GM21360 (cell line): ENCODE measurements at regions not wholly inside any gene's neighbourhood (a gene's known extent, or its start where the extent isn't known, plus 50 kb on each side); places are given as distances from the start of the nearest gene placed in this dataset.

Experiments used
- ATAC-seq: cut with Tn5 transposase; IDR thresholded peaks from one replicate; pipeline ENCODE4 v1.9.1; 2021; ENCODE audit warnings: mild to moderate bottlenecking, moderate library complexity; ENCODE audit not compliant: unreplicated experiment

GRCh38 chr12:67832155-67832554 is 157.1 kb upstream of the IFNG-AS1 start:
- ATAC-seq = no peak

- no peak for ATAC-seq
Measured at GRCh38 chr12:67833602-67834001, 155.6 kb upstream of the IFNG-AS1 start.

- ATAC-seq = no peak
Measured at GRCh38 chr12:67837876-67838275, 151.4 kb upstream of the IFNG-AS1 start.

GRCh38 chr12:67842124-67842523 is 147.1 kb upstream of the IFNG-AS1 start:
- ATAC-seq = no peak

- ATAC-seq = no peak
Measured at GRCh38 chr12:67843257-67843656, 146.0 kb upstream of the IFNG-AS1 start.

- no peak for ATAC-seq
Measured at GRCh38 chr12:67852701-67853100, 136.5 kb upstream of the IFNG-AS1 start.

- ATAC-seq = no peak
Measured at GRCh38 chr12:67853204-67853603, 136.0 kb upstream of the IFNG-AS1 start.

- no peak for ATAC-seq
Measured at GRCh38 chr12:67854351-67854750, 134.9 kb upstream of the IFNG-AS1 start.

GRCh38 chr12:67855103-67855502 is 134.1 kb upstream of the IFNG-AS1 start:
- no peak for ATAC-seq

GRCh38 chr12:67871231-67871630 is 118.0 kb upstream of the IFNG-AS1 start:
- ATAC-seq = no peak

GRCh38 chr12:67873355-67873754 is 115.9 kb upstream of the IFNG-AS1 start:
- no peak for ATAC-seq

- ATAC-seq = no peak
Measured at GRCh38 chr12:67876305-67876915, 112.8 kb upstream of the IFNG-AS1 start.

GRCh38 chr12:67877727-67878126 is 111.5 kb upstream of the IFNG-AS1 start:
- no peak for ATAC-seq

- ATAC-seq = no peak
Measured at GRCh38 chr12:67879937-67880336, 109.3 kb upstream of the IFNG-AS1 start.

- no peak for ATAC-seq
Measured at GRCh38 chr12:67881565-67881964, 107.7 kb upstream of the IFNG-AS1 start.

GRCh38 chr12:67884596-67884995 is 104.7 kb upstream of the IFNG-AS1 start:
- ATAC-seq = no peak

- no peak for ATAC-seq
Measured at GRCh38 chr12:67885375-67886169, 103.7 kb upstream of the IFNG-AS1 start.

GRCh38 chr12:67887065-67887464 is 102.2 kb upstream of the IFNG-AS1 start:
- ATAC-seq = no peak

- no peak for ATAC-seq
Measured at GRCh38 chr12:67889931-67890330, 99.3 kb upstream of the IFNG-AS1 start.

- ATAC-seq = no peak
Measured at GRCh38 chr12:67890726-67891258, 98.5 kb upstream of the IFNG-AS1 start.

GRCh38 chr12:67891596-67891995 is 97.7 kb upstream of the IFNG-AS1 start:
- ATAC-seq = no peak
